Endothelial cell of umbilical vein (primary cell): ENCODE measurements at regions not wholly inside any gene's neighbourhood (a gene's known extent, or its start where the extent isn't known, plus 50 kb on each side); places are given as distances from the start of the nearest gene placed in this dataset.

Experiments used
- EZH2 ChIP-seq: IDR thresholded peaks from 2 replicates; pipeline ENCODE4 v1.6.1; 2012; ENCODE audit warnings: borderline replicate concordance, low read depth, mild to moderate bottlenecking, moderate library complexity, low read length, inconsistent platforms; ENCODE audit not compliant: severe bottlenecking
- FOS ChIP-seq: IDR thresholded peaks from 2 replicates; pipeline ENCODE4 v1.6.1; 2011; ENCODE audit warnings: mild to moderate bottlenecking, low read length, moderate library complexity, borderline replicate concordance; ENCODE audit not compliant: insufficient read depth
- GATA2 ChIP-seq: IDR thresholded peaks from 2 replicates; pipeline ENCODE4 v1.7.0; 2011; ENCODE audit warnings: low read depth, mild to moderate bottlenecking, moderate library complexity, mixed read lengths, low read length; ENCODE audit not compliant: insufficient read length, insufficient read depth
- JUN ChIP-seq: IDR thresholded peaks from 2 replicates; pipeline ENCODE4 v1.6.1; 2011; ENCODE audit warnings: borderline replicate concordance, low read depth; ENCODE audit not compliant: insufficient read length, insufficient read depth
- MYC ChIP-seq: IDR thresholded peaks from one replicate; pipeline ENCODE4 v1.6.1; 2011; ENCODE audit warnings: mild to moderate bottlenecking, low read depth, low read length
- POLR2A ChIP-seq: IDR thresholded peaks from 2 replicates; pipeline ENCODE4 v1.6.1; 2012; ENCODE audit warnings: low read depth, mild to moderate bottlenecking, control low read depth, low read length
- POLR2AphosphoS5 ChIP-seq: IDR thresholded peaks from 2 replicates; pipeline ENCODE4 v1.6.1; 2012; ENCODE audit warnings: low read depth, mild to moderate bottlenecking, control low read depth, low read length, moderate library complexity; ENCODE audit not compliant: insufficient read depth
- TF ChIP-seq, protein P1 (sequence below), 2 donors: IDR thresholded peaks; 1 replicate in 1 of 2; 2 replicates in 1 of 2; pipeline ENCODE4 v1.5.1; 2011; ENCODE audit warnings: low read length in 2 of 2, mild to moderate bottlenecking in 2 of 2, moderate library complexity in 2 of 2, control low read depth in 1 of 2, inconsistent platforms in 1 of 2, low read depth in 1 of 2; ENCODE audit not compliant: insufficient read depth in 1 of 2; ENCODE audit errors: extremely low read depth in 1 of 2
- TF ChIP-seq, protein P2 (sequence below): IDR thresholded peaks from 2 replicates; pipeline ENCODE4 v1.6.1; 2011; ENCODE audit not compliant: insufficient read depth, insufficient read length

DNA sequence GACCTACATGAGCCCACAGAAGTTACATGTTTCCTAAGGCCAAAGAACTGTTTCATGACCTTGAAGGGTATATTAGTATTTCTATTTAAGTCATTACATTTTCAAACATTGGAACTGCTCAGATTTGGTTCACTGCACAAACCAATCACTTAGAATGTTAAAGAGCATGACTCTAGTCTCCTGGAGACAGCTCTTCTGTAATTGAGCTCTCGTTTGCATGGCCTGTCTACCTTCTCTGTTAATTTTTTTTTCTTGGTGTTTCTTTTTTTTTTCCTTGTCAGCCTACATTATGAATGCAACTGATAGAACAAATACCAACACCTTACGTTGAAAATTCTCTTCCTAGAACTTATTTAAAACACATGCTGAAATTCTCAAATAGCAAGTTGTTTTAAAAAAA is 860.2 kb upstream of the MAP3K7 start:
- TF ChIP-seq, protein P1, sequence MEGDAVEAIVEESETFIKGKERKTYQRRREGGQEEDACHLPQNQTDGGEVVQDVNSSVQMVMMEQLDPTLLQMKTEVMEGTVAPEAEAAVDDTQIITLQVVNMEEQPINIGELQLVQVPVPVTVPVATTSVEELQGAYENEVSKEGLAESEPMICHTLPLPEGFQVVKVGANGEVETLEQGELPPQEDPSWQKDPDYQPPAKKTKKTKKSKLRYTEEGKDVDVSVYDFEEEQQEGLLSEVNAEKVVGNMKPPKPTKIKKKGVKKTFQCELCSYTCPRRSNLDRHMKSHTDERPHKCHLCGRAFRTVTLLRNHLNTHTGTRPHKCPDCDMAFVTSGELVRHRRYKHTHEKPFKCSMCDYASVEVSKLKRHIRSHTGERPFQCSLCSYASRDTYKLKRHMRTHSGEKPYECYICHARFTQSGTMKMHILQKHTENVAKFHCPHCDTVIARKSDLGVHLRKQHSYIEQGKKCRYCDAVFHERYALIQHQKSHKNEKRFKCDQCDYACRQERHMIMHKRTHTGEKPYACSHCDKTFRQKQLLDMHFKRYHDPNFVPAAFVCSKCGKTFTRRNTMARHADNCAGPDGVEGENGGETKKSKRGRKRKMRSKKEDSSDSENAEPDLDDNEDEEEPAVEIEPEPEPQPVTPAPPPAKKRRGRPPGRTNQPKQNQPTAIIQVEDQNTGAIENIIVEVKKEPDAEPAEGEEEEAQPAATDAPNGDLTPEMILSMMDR (IDR thresholded peaks at IDR 0.05; ENCODE audit: extremely low read depth in 1 of 2, insufficient read depth in 1 of 2, low read depth in 1 of 2, low read length in 2 of 2): no peak
- TF ChIP-seq, protein P2, sequence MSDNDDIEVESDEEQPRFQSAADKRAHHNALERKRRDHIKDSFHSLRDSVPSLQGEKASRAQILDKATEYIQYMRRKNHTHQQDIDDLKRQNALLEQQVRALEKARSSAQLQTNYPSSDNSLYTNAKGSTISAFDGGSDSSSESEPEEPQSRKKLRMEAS: no peak
- no peak for TF ChIP-seq POLR2A
- no peak for TF ChIP-seq EZH2
- no peak for TF ChIP-seq JUN
- TF ChIP-seq POLR2AphosphoS5: no peak
- TF ChIP-seq MYC: no peak
- no peak for TF ChIP-seq FOS
- no peak for TF ChIP-seq GATA2
